GM18858 (cell line): ENCODE measurements at regions not wholly inside any gene's neighbourhood (a gene's known extent, or its start where the extent isn't known, plus 50 kb on each side); places are given as distances from the start of the nearest gene placed in this dataset.

ENCODE experiments used
- ATAC-seq: cut with Tn5 transposase; IDR thresholded peaks from one replicate; pipeline ENCODE4 v1.9.1; 2021; ENCODE audit not compliant: unreplicated experiment

GRCh38 chr13:44211286-44211685, 162.3 kb upstream of the SERP2 start:
- ATAC-seq, result no peak

- ATAC-seq, result no peak
Measured at GRCh38 chr13:44211704-44212346, 161.8 kb upstream of the SERP2 start.

GRCh38 chr13:44212633-44213396, 160.8 kb upstream of the SERP2 start:
- no peak for ATAC-seq

DNA sequence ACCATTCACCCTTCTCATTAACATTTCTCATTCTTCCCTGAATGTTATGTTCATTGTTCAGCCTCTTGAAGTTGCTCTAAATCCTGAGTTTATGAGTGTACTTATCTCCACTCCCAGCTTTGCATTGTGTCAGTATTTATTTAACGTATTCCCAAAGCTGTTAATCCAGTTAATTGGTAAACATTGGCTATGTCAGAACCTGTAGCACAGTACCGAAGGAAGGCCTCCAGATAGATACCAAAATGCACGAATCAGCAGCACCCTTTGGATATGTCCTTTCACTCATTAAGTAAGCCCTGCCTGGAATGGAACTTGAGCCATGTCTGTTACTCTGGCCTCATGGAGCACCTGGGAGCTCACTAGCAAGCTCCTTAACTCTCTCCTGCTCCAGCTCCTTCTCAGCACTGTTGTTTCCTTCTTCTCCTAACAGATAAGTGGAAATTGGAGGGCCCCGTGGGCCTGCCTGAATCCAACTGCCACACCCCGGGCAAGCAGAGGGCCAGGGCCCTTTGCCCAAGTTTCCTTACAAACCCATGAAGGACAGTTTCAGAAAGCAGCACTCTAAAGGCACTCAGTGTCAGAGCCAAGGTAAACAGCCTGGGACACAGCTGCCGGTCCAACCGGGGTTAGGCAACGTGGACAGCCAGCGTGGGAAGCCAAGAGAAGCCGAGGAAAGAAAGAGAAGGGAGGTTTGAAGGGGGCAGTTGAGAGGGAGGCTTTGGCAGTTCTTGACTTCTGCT, 155.0 kb upstream of the SERP2 start:
- no peak for ATAC-seq

DNA sequence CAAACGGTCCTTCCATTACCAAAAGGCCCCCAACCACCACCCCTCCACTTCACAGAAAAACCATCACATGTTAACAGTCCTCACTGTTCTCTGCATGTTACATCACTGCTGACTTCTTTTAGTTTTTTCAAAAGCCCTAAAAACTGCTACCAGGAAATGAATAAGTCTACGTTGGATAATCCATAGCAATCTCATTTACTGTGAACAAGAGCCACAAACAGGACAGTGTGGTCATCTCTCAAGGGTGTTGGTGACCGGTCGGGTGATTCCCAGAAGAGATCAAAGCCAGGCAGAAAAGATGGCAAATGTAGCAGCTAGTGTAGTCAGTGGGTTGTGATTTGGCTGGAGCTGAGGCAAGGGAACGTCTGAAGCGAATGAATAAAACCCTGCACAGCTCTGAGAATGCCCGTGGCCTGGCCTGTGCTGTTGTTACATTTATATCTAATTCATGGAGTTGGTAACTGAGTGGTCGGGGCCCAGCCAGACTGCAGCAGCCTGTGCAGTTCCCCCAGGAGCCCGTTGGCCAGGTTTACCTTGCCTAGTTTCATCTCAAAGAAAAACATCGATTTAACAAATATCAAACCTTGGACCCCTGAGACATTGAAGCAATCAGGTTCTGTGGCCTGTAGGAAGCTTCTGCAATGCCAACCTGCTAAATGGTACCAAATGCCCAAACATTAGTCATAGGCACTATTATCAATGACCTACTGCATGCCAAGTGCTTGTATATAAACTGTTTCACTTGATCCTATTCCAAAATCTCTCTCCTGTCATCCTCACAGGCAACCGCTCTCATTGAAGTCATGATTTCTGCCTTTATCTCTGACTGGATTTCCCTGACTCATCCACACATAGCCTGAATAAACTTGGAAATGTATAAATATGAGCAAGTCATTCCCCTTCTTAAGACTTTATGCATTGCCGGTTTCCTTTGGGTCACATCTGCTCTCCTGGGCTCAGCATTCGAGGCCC, 153.8 kb upstream of the SERP2 start:
- no peak for ATAC-seq

GRCh38 chr13:44220948-44221347, 152.7 kb upstream of the SERP2 start:
- ATAC-seq, result no peak

DNA sequence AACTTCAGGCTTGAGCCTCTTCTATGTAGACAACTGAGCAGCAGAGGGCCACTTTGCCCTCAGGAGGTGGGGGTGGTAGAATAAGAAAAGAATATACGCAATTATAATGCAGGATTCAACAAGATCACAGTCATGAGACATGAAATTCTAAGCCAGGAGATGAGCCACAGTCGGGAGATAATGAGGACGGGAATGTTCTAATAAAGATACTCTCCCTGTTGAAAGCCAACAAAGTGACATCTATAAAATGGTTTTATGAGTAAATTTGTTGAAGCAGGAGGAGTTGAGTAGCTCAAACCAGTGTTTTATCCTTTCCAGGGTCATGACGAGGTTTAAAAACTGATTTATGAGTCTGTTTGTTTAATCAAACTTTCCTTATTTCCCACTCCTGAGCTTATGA, 152.0 kb upstream of the SERP2 start:
- ATAC-seq, result no peak

- no peak for ATAC-seq
Measured at GRCh38 chr13:44223770-44224444, 149.7 kb upstream of the SERP2 start.

GRCh38 chr13:44224450-44225149, 149.0 kb upstream of the SERP2 start:
- no peak for ATAC-seq

DNA sequence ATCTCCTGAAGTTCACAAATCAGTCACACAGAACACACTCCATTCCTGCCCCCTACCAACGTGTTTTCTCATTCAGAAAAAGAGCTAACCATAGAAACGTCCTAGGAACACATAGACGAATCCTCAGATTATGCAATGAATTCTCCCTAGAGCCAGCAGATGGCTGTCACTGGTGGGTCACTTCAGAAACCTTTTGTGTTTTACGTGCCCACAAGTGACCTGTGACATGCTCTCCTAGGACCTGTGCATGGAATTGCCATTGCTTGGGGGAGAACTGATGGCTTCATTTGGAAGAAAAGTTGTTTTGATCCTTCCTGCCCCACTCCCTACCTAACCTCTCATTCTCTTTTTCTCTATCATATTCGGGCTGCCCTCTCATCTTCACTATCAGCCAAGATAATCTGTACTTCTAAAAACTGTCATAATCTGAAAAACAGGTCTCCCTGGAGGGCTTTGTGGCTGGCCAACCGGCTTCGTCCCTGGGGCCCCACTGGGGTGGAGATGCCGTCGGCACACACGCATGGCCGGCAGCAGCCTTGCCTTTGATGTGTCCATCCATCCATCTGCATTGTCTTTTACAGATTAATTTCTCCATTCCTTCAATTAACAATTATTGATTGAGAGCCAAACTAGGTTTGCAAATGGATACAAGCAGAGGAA, 144.1 kb upstream of the SERP2 start:
- ATAC-seq, result no peak

DNA sequence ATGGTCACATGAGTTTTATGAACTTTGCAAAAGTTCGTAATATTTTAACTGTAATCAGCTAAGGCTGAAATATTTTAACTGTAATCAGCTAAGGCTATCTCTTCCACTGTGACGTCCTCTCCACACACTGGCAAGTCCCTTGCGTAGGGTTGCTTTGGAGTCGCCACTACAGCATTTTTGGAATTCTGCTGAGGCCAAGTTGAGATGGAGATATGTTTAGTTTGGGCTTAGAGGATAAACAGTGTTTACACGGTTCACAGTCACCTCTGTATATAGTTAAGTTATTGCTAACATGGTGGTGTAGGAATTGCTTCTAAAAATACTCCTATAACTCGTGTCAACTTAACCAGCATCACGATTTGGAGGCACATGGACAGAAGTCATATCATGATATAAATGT, 143.6 kb upstream of the SERP2 start:
- no peak for ATAC-seq

- no peak for ATAC-seq
Measured at GRCh38 chr13:44230736-44231135, 142.9 kb upstream of the SERP2 start.

DNA sequence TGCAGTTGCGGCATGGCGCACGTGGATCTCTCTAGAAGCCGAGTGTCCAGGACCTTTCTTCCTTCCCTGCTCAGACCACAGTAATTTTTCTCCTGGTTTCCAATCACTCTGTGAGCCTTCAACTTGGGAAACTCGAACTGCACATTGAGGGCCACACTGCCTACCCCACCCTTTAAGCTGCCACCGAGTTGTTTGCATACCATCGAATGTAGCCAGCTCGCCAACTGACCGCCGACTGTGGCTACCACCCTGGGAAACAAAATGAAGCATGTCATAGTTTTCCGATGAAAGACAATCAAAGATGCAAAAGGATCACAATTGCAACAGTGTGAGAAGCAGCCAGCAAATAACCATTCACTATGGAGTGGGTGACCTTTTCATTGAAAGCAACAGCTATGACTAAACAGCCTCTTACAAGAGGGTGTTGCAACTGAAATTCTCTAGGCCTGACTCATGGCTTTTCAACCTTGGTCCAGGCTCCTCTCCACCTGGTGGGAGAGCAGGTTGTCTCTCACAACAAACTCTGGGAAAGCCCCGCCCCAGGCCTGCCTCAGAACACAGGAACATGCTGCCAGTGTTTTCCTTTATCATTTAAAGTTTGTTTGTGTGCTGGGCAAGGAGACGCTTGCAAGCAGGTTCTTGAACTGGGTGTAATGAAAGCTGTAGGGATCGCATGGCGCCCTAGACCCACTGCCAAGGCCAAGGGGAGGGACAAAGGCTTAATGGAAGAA, 141.7 kb upstream of the SERP2 start:
- no peak for ATAC-seq

DNA sequence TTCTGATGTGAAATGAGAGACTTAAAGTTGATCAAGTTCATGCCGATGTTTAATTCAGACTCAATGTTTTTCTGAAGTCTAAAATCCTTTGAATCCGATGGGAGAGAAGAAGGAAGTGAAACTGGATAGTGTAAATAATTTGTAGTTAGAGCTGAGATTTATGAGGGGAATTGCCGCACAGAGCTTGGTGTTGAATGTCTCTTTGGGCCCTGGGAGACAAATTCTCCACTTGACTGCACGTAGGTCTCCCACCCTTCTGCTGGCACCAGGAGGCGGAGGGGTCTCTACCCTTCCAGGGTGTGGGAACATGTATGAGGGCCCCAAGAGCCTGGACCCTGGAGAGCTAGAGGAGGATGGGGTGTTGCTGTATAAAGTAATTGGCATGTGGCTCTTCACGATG, 140.8 kb upstream of the SERP2 start:
- no peak for ATAC-seq

GRCh38 chr13:44234566-44234965, 139.1 kb upstream of the SERP2 start:
- no peak for ATAC-seq

- ATAC-seq, result no peak
Measured at GRCh38 chr13:44236370-44236769, 137.3 kb upstream of the SERP2 start.

GRCh38 chr13:44236801-44237207, 136.8 kb upstream of the SERP2 start:
- no peak for ATAC-seq

- peak; percentile 79 for ATAC-seq
Measured at GRCh38 chr13:44237276-44237767, 136.3 kb upstream of the SERP2 start.
